Endothelial cell (in vitro differentiated cells): ENCODE measurements at regions not wholly inside any gene's neighbourhood (a gene's known extent, or its start where the extent isn't known, plus 50 kb on each side); places are given as distances from the start of the nearest gene placed in this dataset.

Experiments
- DNase-seq: peaks from one replicate; pipeline ENCODE4 v3.0.0; 2021; ENCODE audit warnings: low spot score
- H3K27ac Mint-ChIP-seq: one replicate; pipeline ENCODE4 v1.8.0; 2021; ENCODE audit warnings: mixed read lengths, inconsistent platforms; ENCODE audit not compliant: unreplicated experiment
- H3K27me3 Mint-ChIP-seq: one replicate; pipeline ENCODE4 v1.8.0; 2021; ENCODE audit warnings: mild to moderate bottlenecking, moderate library complexity, mixed read lengths, inconsistent platforms; ENCODE audit not compliant: unreplicated experiment
- H3K36me3 Mint-ChIP-seq: one replicate; pipeline ENCODE4 v1.8.0; 2021; ENCODE audit warnings: mild to moderate bottlenecking, low read depth, mixed read lengths, inconsistent platforms; ENCODE audit not compliant: unreplicated experiment
- H3K4me1 Mint-ChIP-seq: one replicate; pipeline ENCODE4 v1.8.0; 2021; ENCODE audit warnings: mild to moderate bottlenecking, mixed read lengths, inconsistent platforms; ENCODE audit not compliant: unreplicated experiment
- H3K4me3 Mint-ChIP-seq: one replicate; pipeline ENCODE4 v1.8.0; 2021; ENCODE audit warnings: mild to moderate bottlenecking, mixed read lengths, inconsistent platforms; ENCODE audit not compliant: unreplicated experiment
- H3K9me3 Mint-ChIP-seq: one replicate; pipeline ENCODE4 v1.8.0; 2021; ENCODE audit warnings: mixed read lengths, inconsistent platforms; ENCODE audit not compliant: unreplicated experiment
- CTCF ChIP-seq: fragments of 200-600 bp; sonication (generic); IDR thresholded peaks from one replicate; pipeline ENCODE4 v1.5.0; 2021; ENCODE audit warnings: antibody characterized with exemption; ENCODE audit not compliant: unreplicated experiment

GRCh38 chr4:160652790-160653189 is 1511.0 kb downstream of the FSTL5 start:
- Mint-ChIP-seq H3K27ac (no peak overlapping the region), H3K27me3 (no peaks in the 10 kb centered on the region), H3K9me3 (no peaks in the 10 kb centered on the region), H3K4me3 (no peak overlapping the region), H3K4me1 (no peaks in the 10 kb centered on the region), H3K36me3 (no peaks in the 10 kb centered on the region)
- no peak for TF ChIP-seq CTCF
- DNase-seq = no peak

GRCh38 chr4:160675550-160675949 is 1488.2 kb downstream of the FSTL5 start:
- Mint-ChIP-seq H3K4me1 (no peaks in the 10 kb centered on the region), H3K4me3 (no peak overlapping the region), H3K9me3 (no peaks in the 10 kb centered on the region), H3K27me3 (no peaks in the 10 kb centered on the region), H3K36me3 (no peaks in the 10 kb centered on the region), H3K27ac (no peak overlapping the region)
- TF ChIP-seq CTCF = no peak
- no peak for DNase-seq

GRCh38 chr4:160685729-160686128 is 1478.1 kb downstream of the FSTL5 start:
- H3K9me3 Mint-ChIP-seq = no peaks in the 10 kb centered on the region
- DNase-seq = no peak
- no peak overlapping the region for H3K27ac Mint-ChIP-seq
- peaks cover 1% of the 10 kb centered on the region for H3K27me3 Mint-ChIP-seq
- no peak overlapping the region for H3K4me3 Mint-ChIP-seq
- no peak for TF ChIP-seq CTCF
- no peaks in the 10 kb centered on the region for H3K4me1 Mint-ChIP-seq
- H3K36me3 Mint-ChIP-seq = no peaks in the 10 kb centered on the region

GRCh38 chr4:160701671-160702070 is 1462.1 kb downstream of the FSTL5 start:
- no peak overlapping the region for H3K27ac Mint-ChIP-seq
- H3K9me3 Mint-ChIP-seq = no peaks in the 10 kb centered on the region

GRCh38 chr4:160709026-160709425 is 1454.8 kb downstream of the FSTL5 start:
- Mint-ChIP-seq H3K36me3 (no peaks in the 10 kb centered on the region), H3K9me3 (no peaks in the 10 kb centered on the region), H3K4me1 (no peaks in the 10 kb centered on the region), H3K27ac (no peak overlapping the region), H3K4me3 (no peak overlapping the region), H3K27me3 (no peaks in the 10 kb centered on the region)
- TF ChIP-seq CTCF = no peak
- no peak for DNase-seq

More at GRCh38 chr4:160701671-160702070, 1462.1 kb downstream of the FSTL5 start:
- TF ChIP-seq CTCF = no peak
- Mint-ChIP-seq H3K36me3 (no peaks in the 10 kb centered on the region), H3K27me3 (no peaks in the 10 kb centered on the region), H3K4me1 (peaks cover 7% of the 10 kb centered on the region), H3K4me3 (no peak overlapping the region)
- DNase-seq = no peak
